Small intestine (tissue), 7 donors: ENCODE measurements at regions not wholly inside any gene's neighbourhood (a gene's known extent, or its start where the extent isn't known, plus 50 kb on each side); places are given as distances from the start of the nearest gene placed in this dataset.
"Not testable (repeated sequence)": the region's sequence is repeated elsewhere in the genome, so short reads cannot be mapped to it uniquely, and the experiment has no call there.

Experiments
- DNase-seq, 2 donors: peaks; one replicate each; pipeline versions ENCODE4 v3.0.0 to v3.0.0-alpha.2; 2013
- FAIRE-seq: peaks from 2 replicates; lab custom pipeline; 2012; peaks lifted over from hg19 to GRCh38; lab: Jason Lieb, UNC
- H3K27ac ChIP-seq, 3 donors: one replicate each; pipeline ENCODE4 v1.5.1; 2013; ENCODE audit warnings: low read length in 2 of 3, mild to moderate bottlenecking in 2 of 3, control low read depth in 1 of 3, inconsistent platforms in 1 of 3, low read depth in 1 of 3, moderate library complexity in 1 of 3
- H3K27me3 ChIP-seq, 3 donors: one replicate each; pipeline ENCODE4 v1.6.1; 2013; ENCODE audit warnings: low read length in 3 of 3, inconsistent platforms in 1 of 3; ENCODE audit not compliant: control insufficient read depth in 3 of 3, insufficient read depth in 3 of 3
- H3K36me3 ChIP-seq, 3 donors: one replicate each; pipeline ENCODE4 v1.6.1; 2013; ENCODE audit warnings: low read length in 3 of 3, inconsistent platforms in 1 of 3, low read depth in 1 of 3, mild to moderate bottlenecking in 1 of 3, moderate library complexity in 1 of 3; ENCODE audit not compliant: control insufficient read depth in 3 of 3, insufficient read depth in 2 of 3
- H3K4me1 ChIP-seq, 3 donors: one replicate each; pipeline ENCODE4 v1.6.1; 2013; ENCODE audit warnings: low read length in 2 of 3, inconsistent platforms in 1 of 3, low read depth in 1 of 3, mild to moderate bottlenecking in 1 of 3, moderate library complexity in 1 of 3; ENCODE audit not compliant: control insufficient read depth in 3 of 3, insufficient read depth in 2 of 3
- H3K4me3 ChIP-seq, 3 donors: one replicate each; pipeline ENCODE4 v1.5.1; 2013; ENCODE audit warnings: low read length in 3 of 3, control low read depth in 1 of 3, inconsistent platforms in 1 of 3, low read depth in 1 of 3, mild to moderate bottlenecking in 1 of 3, moderate library complexity in 1 of 3
- H3K9me3 ChIP-seq, 2 donors: one replicate each; pipeline ENCODE4 v1.6.1; 2013; ENCODE audit warnings: low read depth in 1 of 2, low read length in 1 of 2; ENCODE audit not compliant: control insufficient read depth in 2 of 2, insufficient read depth in 1 of 2
- WGBS, 3 donors: extraction: QIAGEN DNeasy Blood & Tissue Kit; methylation state at CpG; one replicate each; pipeline ENCODE4 v1.1.7; 2013; 5-methylcytosine and 5-hydroxymethylcytosine counted together
- donor health status: healthy with polysubstance abuse.
- donor health status: control.
- donor health status: control.
- donor health status: Bipolar disorder and iron deficiency.
- donor health status: healthy.

- H3K27ac ChIP-seq = no peak overlapping the region
- H3K36me3 ChIP-seq = no peaks in the 10 kb centered on the region
- no peak for FAIRE-seq
- DNase-seq = no peak
- no peaks in the 10 kb centered on the region for H3K4me1 ChIP-seq
- H3K4me3 ChIP-seq = no peak overlapping the region
- no peaks in the 10 kb centered on the region for H3K9me3 ChIP-seq
- H3K27me3 ChIP-seq = no peaks in the 10 kb centered on the region
Observed at GRCh38 chr9:82052081-82052480, 63.5 kb downstream of the SPATA31D1 start.

GRCh38 chr9:82054264-82055015, 65.9 kb downstream of the SPATA31D1 start:
- WGBS, 3 donors = 95 to 96% (median 96%) methylated on average over 22 to 26 of the region's 26 CpGs
- no peak overlapping the region for H3K27ac ChIP-seq
- no peaks in the 10 kb centered on the region for H3K4me1 ChIP-seq
- FAIRE-seq = no peak
- no peaks in the 10 kb centered on the region for H3K27me3 ChIP-seq
- H3K36me3 ChIP-seq = no peaks in the 10 kb centered on the region
- no peak overlapping the region for H3K4me3 ChIP-seq
- no peaks in the 10 kb centered on the region for H3K9me3 ChIP-seq
- no peak for DNase-seq

- Histone ChIP-seq H3K27me3 (no peaks in the 10 kb centered on the region), H3K27ac (no peak overlapping the region), H3K36me3 (no peaks in the 10 kb centered on the region), H3K4me3 (no peak overlapping the region), H3K9me3 (no peaks in the 10 kb centered on the region), H3K4me1 (no peaks in the 10 kb centered on the region)
- no peak for FAIRE-seq
- no peak for DNase-seq
- WGBS, 3 donors = 40 to 56% (median 42%) methylated on average over 5 of the region's 5 CpGs
Observed at GRCh38 chr9:82057805-82058204, 69.2 kb downstream of the SPATA31D1 start.

- not testable (repeated sequence) for H3K4me1 ChIP-seq, H3K36me3 ChIP-seq, H3K27ac ChIP-seq, H3K27me3 ChIP-seq, H3K4me3 ChIP-seq, H3K9me3 ChIP-seq, FAIRE-seq, DNase-seq
- 80 to 89% (median 86%) methylated on average over 7 of the region's 7 CpGs for WGBS, 3 donors
Observed at GRCh38 chr9:82061801-82062200, 73.2 kb downstream of the SPATA31D1 start.

DNA sequence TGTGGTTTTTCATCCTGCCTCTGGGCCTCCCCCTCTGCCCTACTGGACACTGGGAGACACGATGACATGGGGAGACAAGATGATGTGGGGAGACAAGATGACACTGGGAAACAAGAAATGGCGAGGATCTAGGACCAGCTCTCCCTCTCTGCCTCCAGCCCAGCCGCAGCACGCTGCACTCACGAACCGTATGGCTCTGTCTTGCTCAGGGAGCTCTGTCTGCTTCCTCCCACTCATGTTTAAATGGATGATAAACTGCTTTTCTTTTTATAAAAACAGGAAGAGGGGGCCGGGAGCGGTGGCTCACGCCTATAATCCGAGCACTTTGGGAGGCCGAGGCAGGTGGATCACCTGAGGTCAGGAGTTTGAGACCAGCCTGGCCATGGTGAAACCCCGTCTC, 73.7 kb downstream of the SPATA31D1 start:
- no peak overlapping the region for H3K4me3 ChIP-seq
- no peaks in the 10 kb centered on the region for H3K27me3 ChIP-seq
- DNase-seq = no peak
- H3K4me1 ChIP-seq = no peaks in the 10 kb centered on the region
- 80 to 89% (median 86%) methylated on average over 11 to 12 of the region's 12 CpGs for WGBS, 3 donors
- H3K27ac ChIP-seq = no peak overlapping the region
- FAIRE-seq = no peak
- no peaks in the 10 kb centered on the region for H3K36me3 ChIP-seq
- no peaks in the 10 kb centered on the region for H3K9me3 ChIP-seq

DNA sequence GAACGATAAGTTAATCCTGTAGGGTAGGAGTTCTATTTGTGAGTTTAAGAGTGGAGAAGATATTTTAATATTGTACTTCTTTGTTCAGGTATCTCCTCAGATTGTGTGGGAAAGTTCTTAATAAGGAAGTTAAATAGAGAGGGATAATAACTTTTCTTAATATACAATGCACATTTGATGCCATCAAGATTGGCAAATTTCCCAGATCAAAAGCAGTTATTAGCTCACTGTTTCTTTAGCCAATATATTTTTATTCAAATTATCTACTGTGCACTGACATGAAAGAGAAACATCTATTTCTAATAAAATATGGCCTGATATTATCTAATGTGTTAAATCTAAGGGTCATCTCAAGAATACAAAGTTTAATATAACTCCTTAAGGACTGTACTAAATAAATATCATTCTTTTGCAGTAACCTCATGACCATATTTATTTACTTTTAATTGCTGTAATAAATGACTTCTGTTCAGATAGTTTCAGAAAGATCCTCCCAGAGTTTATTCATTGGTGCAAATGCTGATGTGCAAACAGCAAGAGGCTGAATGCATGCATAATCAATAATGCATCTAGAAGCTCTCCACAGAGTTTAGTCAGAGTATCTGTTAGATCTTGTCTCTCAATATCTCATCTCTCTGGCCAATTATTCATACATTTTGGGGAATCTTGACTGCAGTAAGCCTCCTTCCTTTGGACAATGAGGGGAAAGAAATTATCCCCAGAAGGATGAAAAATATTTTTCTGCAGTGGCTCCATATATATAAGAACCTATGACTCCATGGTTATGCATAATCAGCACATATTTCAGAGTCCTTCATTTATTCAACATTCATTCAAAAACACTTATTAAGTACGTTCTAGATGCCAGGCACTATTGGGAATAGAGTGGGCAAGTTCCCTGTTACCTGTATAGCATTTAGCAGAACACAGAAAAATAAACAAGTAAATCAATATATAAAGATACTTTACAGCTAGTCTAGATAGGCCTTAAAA, 85.3 kb downstream of the SPATA31D1 start:
- no peak for DNase-seq
- H3K4me1 ChIP-seq = no peaks in the 10 kb centered on the region
- H3K36me3 ChIP-seq = no peaks in the 10 kb centered on the region
- no peak overlapping the region for H3K4me3 ChIP-seq
- 58 to 72% (median 61%) methylated on average over 2 of the region's 2 CpGs for WGBS, 3 donors
- H3K27ac ChIP-seq = no peak overlapping the region
- H3K27me3 ChIP-seq = no peaks in the 10 kb centered on the region
- no peaks in the 10 kb centered on the region for H3K9me3 ChIP-seq
- no peak for FAIRE-seq

DNA sequence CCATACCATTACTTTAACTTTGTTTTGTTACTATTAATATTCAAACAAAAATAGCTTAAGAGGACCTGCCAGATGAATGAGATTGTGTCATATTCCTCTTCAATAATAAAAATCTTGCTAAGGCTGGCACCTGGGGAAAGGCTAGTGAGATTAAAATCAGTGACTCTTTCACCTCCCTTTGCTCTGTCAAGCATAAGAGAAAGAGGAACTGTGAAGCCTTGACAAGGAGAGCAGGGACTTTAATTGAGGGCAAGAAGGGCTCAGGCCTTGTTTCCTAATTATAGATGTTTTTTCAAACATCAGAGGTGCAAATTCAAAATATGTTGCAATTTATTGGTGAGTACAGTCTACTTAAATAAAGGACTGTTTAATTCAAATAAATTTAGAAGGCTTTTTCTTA, 91.7 kb downstream of the SPATA31D1 start:
- DNase-seq (no peak), FAIRE-seq (no peak)
- Histone ChIP-seq H3K27me3 (no peaks in the 10 kb centered on the region), H3K36me3 (no peaks in the 10 kb centered on the region), H3K4me3 (no peak overlapping the region), H3K27ac (no peak overlapping the region), H3K4me1 (no peaks in the 10 kb centered on the region), H3K9me3 (no peaks in the 10 kb centered on the region)

- no peaks in the 10 kb centered on the region for H3K27me3 ChIP-seq
- H3K4me1 ChIP-seq = no peaks in the 10 kb centered on the region
- H3K9me3 ChIP-seq = no peaks in the 10 kb centered on the region
- no peak overlapping the region for H3K4me3 ChIP-seq
- no peaks in the 10 kb centered on the region for H3K36me3 ChIP-seq
- H3K27ac ChIP-seq = no peak overlapping the region
- FAIRE-seq (no peak), DNase-seq (no peak)
- WGBS, 3 donors = 73 to 91% (median 78%) methylated on average over 2 of the region's 2 CpGs
Observed at GRCh38 chr9:82081496-82081895, 92.9 kb downstream of the SPATA31D1 start.
